GM23338 (cell line): ENCODE measurements at regions not wholly inside any gene's neighbourhood (a gene's known extent, or its start where the extent isn't known, plus 50 kb on each side); places are given as distances from the start of the nearest gene placed in this dataset.

Experiments
- ATAC-seq: fragments of 200-7000 bp; cut with Tn5 transposase; 3 replicates; pipeline ENCODE4 v1.9.1; 2020
- DNase-seq: peaks from one replicate; pipeline ENCODE4 v3.0.0-alpha.2; 2015; ENCODE audit warnings: low spot score
- H2AFZ ChIP-seq: fragments of 200-600 bp; sonication (generic); 2 replicates; pipeline ENCODE4 v1.8.0; 2016; ENCODE audit warnings: antibody characterized with exemption, mild to moderate bottlenecking, moderate library complexity
- H3F3A ChIP-seq: fragments of 200-600 bp; sonication (generic); replicated peaks from 2 replicates; pipeline ENCODE4 v1.8.0; 2017; ENCODE audit warnings: antibody characterized with exemption, mixed run types, low read depth
- H3K27ac ChIP-seq: fragments of 200-600 bp; sonication (generic); 2 replicates; pipeline ENCODE4 v1.6.1; 2016; ENCODE audit warnings: low read depth
- H3K27me3 ChIP-seq: fragments of 200-600 bp; sonication (generic); 2 replicates; pipeline ENCODE4 v1.8.0; 2016; ENCODE audit warnings: mild to moderate bottlenecking, mixed run types, moderate library complexity; ENCODE audit not compliant: insufficient read depth
- H3K36me3 ChIP-seq: fragments of 200-600 bp; sonication (generic); 2 replicates; pipeline ENCODE4 v1.8.0; 2016; ENCODE audit warnings: mild to moderate bottlenecking; ENCODE audit not compliant: insufficient read depth
- H3K4me1 ChIP-seq: fragments of 200-600 bp; sonication (generic); 2 replicates; pipeline ENCODE4 v1.8.0; 2016; ENCODE audit warnings: mild to moderate bottlenecking, moderate library complexity; ENCODE audit not compliant: insufficient read depth
- H3K4me2 ChIP-seq: fragments of 200-600 bp; sonication (generic); 2 replicates; pipeline ENCODE4 v1.7.1; 2017; ENCODE audit warnings: mixed run types
- H3K4me3 ChIP-seq: fragments of 200-600 bp; sonication (generic); 2 replicates; pipeline ENCODE4 v1.6.1; 2016; ENCODE audit warnings: mixed run types
- H3K79me2 ChIP-seq: fragments of 200-600 bp; sonication (generic); replicated peaks from 2 replicates; pipeline ENCODE4 v1.8.0; 2017; ENCODE audit warnings: mild to moderate bottlenecking; ENCODE audit not compliant: insufficient read depth
- H3K9me2 ChIP-seq: fragments of 200-600 bp; sonication (generic); 2 replicates; pipeline ENCODE4 v1.8.0; 2017; ENCODE audit not compliant: insufficient read depth
- H4K20me1 ChIP-seq: fragments of 200-600 bp; sonication (generic); replicated peaks from 2 replicates; pipeline ENCODE4 v1.8.0; 2017; ENCODE audit warnings: mild to moderate bottlenecking; ENCODE audit not compliant: insufficient read depth
- H3K27ac Mint-ChIP-seq: 2 replicates; pipeline ENCODE4 v1.8.0; 2020; ENCODE audit warnings: inconsistent platforms, mild to moderate bottlenecking, moderate library complexity, mixed read lengths
- H3K27me3 Mint-ChIP-seq: 3 replicates; pipeline ENCODE4 v1.8.0; 2022; ENCODE audit warnings: low read depth, mild to moderate bottlenecking, moderate library complexity, mixed read lengths, inconsistent platforms; ENCODE audit not compliant: insufficient read depth, poor library complexity
- H3K36me3 Mint-ChIP-seq: 3 replicates; pipeline ENCODE4 v1.8.0; 2021; ENCODE audit warnings: low read depth, mild to moderate bottlenecking, inconsistent platforms, moderate library complexity, mixed read lengths
- H3K4me1 Mint-ChIP-seq: 3 replicates; pipeline ENCODE4 v1.8.0; 2020; ENCODE audit warnings: mild to moderate bottlenecking, inconsistent platforms, mixed read lengths
- H3K4me3 Mint-ChIP-seq: 3 replicates; pipeline ENCODE4 v1.8.0; 2021; ENCODE audit warnings: moderate library complexity, mild to moderate bottlenecking, inconsistent platforms, mixed read lengths
- H3K9me3 Mint-ChIP-seq: 3 replicates; pipeline ENCODE4 v1.8.0; 2020; ENCODE audit warnings: moderate library complexity, mild to moderate bottlenecking, inconsistent platforms, mixed read lengths
- CTCF ChIP-seq, 2 experiments: fragments of 200-600 bp in 1 of 2; sonication (generic) in 1 of 2; conservative IDR thresholded peaks; 2 replicates each; pipeline versions ENCODE4 v1.5.1 to v1.6.1; 2016 to 2017; ENCODE audit warnings: antibody characterized with exemption in 2 of 2, low read depth in 2 of 2, mild to moderate bottlenecking in 2 of 2, moderate library complexity in 1 of 2
- ETS1 ChIP-seq: IDR thresholded peaks from 2 replicates; pipeline ENCODE4 v1.6.1; 2016; ENCODE audit warnings: antibody characterized with exemption
- EZH2 ChIP-seq: fragments of 200-600 bp; sonication (generic); IDR thresholded peaks from one replicate; pipeline ENCODE4 v1.8.0; 2017; ENCODE audit warnings: antibody characterized with exemption, mild to moderate bottlenecking, low read depth; ENCODE audit not compliant: unreplicated experiment
- EZH2phosphoT487 ChIP-seq: fragments of 200-600 bp; sonication (generic); IDR thresholded peaks from one replicate; pipeline ENCODE4 v1.8.1; 2018; ENCODE audit warnings: antibody characterized with exemption; ENCODE audit not compliant: unreplicated experiment
- JUNB ChIP-seq: IDR thresholded peaks from one replicate; pipeline ENCODE4 v1.6.1; 2016; ENCODE audit warnings: antibody characterized with exemption; ENCODE audit not compliant: unreplicated experiment
- NANOG ChIP-seq: IDR thresholded peaks from 2 replicates; pipeline ENCODE4 v1.6.1; 2016; ENCODE audit warnings: antibody characterized with exemption, borderline replicate concordance
- POLR2AphosphoS5 ChIP-seq: IDR thresholded peaks from 2 replicates; pipeline ENCODE4 v1.6.1; 2016; ENCODE audit warnings: antibody characterized with exemption, low read depth
- ZNF462 ChIP-seq: fragments of 250-450 bp; sonication (Bioruptor Pico); IDR thresholded peaks from 2 replicates; pipeline ENCODE4 v1.5.0; 2020; ENCODE audit warnings: mild to moderate bottlenecking, moderate library complexity

- TF ChIP-seq ZNF462 (CRISPR knock-in tag) (no peak), CTCF (conservative IDR thresholded peaks at IDR 0.05; ENCODE audit: low read depth in 2 of 2) (no peak)
These were observed 590.7 kb upstream of the PITX2 start (continued) for GRCh38 chr4:111213531-111213930.

GRCh38 chr4:111214371-111214770, 591.5 kb upstream of the PITX2 start:
- ATAC-seq (no peak), DNase-seq (no peak)
- no peaks in the 10 kb centered on the region for H3F3A ChIP-seq
- Mint-ChIP-seq H3K36me3 (no peaks in the 10 kb centered on the region), H3K4me3 (no peak overlapping the region), H3K27ac (no peak overlapping the region), H3K27me3 (no peaks in the 10 kb centered on the region), H3K9me3 (no peaks in the 10 kb centered on the region), H3K4me1 (peaks cover 23% of the 10 kb centered on the region; the same call in 2 of the 3 replicates)
- no peaks in the 10 kb centered on the region for H3K27me3 ChIP-seq
- H3K9me2 ChIP-seq: no peaks in the 10 kb centered on the region
- no peak overlapping the region for H3K4me2 ChIP-seq
- H3K27ac ChIP-seq: no peak overlapping the region
- no peaks in the 10 kb centered on the region for H3K79me2 ChIP-seq
- peaks cover 16% of the 10 kb centered on the region for H3K4me1 ChIP-seq
- no peak overlapping the region for H3K4me3 ChIP-seq
- no peaks in the 10 kb centered on the region for H3K36me3 ChIP-seq
- no peak overlapping the region for H2AFZ ChIP-seq
- H4K20me1 ChIP-seq: no peaks in the 10 kb centered on the region
- TF ChIP-seq POLR2AphosphoS5 (no peak), EZH2 (no peak), ETS1 (no peak), NANOG (no peak), JUNB (no peak), EZH2phosphoT487 (no peak)
